OCI-LY3 (cell line): ENCODE measurements at regions not wholly inside any gene's neighbourhood (a gene's known extent, or its start where the extent isn't known, plus 50 kb on each side); places are given as distances from the start of the nearest gene placed in this dataset.

ENCODE experiments used
- H2AFZ ChIP-seq: fragments of 200-600, 300-600 bp; shearing (Covaris generic); 2 replicates; pipeline ENCODE4 v1.6.0; 2014; ENCODE audit warnings: antibody characterized with exemption, low read depth, low read length
- H3K27ac ChIP-seq: fragments of 200-600, 300-600 bp; sonication (generic); 2 replicates; pipeline ENCODE4 v1.5.1; 2014; ENCODE audit warnings: mild to moderate bottlenecking, low read length, moderate library complexity, mixed read lengths
- H3K27me3 ChIP-seq: fragments of 200-600, 300-600 bp; sonication (generic); 2 replicates; pipeline ENCODE4 v1.6.1; 2014; ENCODE audit warnings: low read depth, low read length, mixed read lengths
- H3K36me3 ChIP-seq: fragments of 200-600, 300-600 bp; sonication (generic); replicated peaks from 2 replicates; pipeline ENCODE3; 2014; ENCODE audit warnings: low read depth, low read length, mixed read lengths
- H3K4me1 ChIP-seq: fragments of 300-600, 200-600 bp; sonication (generic); 2 replicates; pipeline ENCODE4 v1.6.1; 2014; ENCODE audit warnings: low read length, mixed read lengths
- H3K4me2 ChIP-seq: fragments of 200-600, 300-600 bp; sonication (generic); 2 replicates; pipeline ENCODE4 v1.6.1; 2014; ENCODE audit warnings: low read length, mixed read lengths
- H3K4me3 ChIP-seq: fragments of 300-600, 200-600 bp; sonication (generic); 2 replicates; pipeline ENCODE4 v1.5.1; 2014; ENCODE audit warnings: antibody characterized with exemption, mild to moderate bottlenecking, low read length, moderate library complexity
- H3K79me2 ChIP-seq: fragments of 300-600, 200-600 bp; shearing (Covaris generic); 2 replicates; pipeline ENCODE4 v1.6.1; 2014; ENCODE audit warnings: mild to moderate bottlenecking, low read length, mixed read lengths
- H3K9ac ChIP-seq: fragments of 300-600, 200-600 bp; shearing (Covaris generic); 2 replicates; pipeline ENCODE4 v1.6.0; 2014; ENCODE audit warnings: mild to moderate bottlenecking, low read length, moderate library complexity
- H3K9me3 ChIP-seq: fragments of 200-600, 300-600 bp; shearing (Covaris generic); 2 replicates; pipeline ENCODE4 v1.6.1; 2014; ENCODE audit warnings: low read length, mixed read lengths; ENCODE audit not compliant: insufficient read depth
- H4K20me1 ChIP-seq: fragments of 200-600, 300-600 bp; sonication (generic); 2 replicates; pipeline ENCODE4 v1.6.1; 2016; ENCODE audit warnings: low read length, mixed read lengths; ENCODE audit not compliant: insufficient read depth
- EZH2phosphoT487 ChIP-seq: fragments of 200-600 bp; shearing (Covaris generic); IDR thresholded peaks from 2 replicates; pipeline ENCODE4 v1.6.1; 2018; ENCODE audit warnings: antibody characterized with exemption, mixed run types, low read depth
- TF ChIP-seq, protein P1 (sequence below): fragments of 200-600, 300-600 bp; sonication (generic); IDR thresholded peaks from 2 replicates; pipeline ENCODE4 v1.5.1; 2014; ENCODE audit warnings: antibody characterized with exemption, low read length, low read depth

DNA sequence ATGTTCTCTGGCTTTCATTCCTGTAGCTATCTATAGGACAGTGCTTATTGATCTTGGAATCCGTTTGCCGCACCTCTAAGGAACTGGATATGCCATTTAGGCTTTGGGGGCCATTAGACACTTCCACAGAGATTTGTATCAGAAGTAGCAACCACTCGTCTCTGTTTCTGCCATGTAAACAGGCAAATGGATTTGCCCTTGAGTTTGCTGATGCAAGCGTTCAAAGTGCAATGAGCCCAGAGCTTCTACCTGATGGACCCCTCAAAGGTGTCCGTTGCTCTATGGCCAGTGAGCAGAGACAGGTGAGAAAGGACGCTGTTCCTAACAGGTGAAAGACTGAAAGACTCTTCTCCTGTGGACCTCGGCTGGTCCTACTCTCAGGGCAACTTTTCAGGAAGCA is 302.9 kb downstream of the ZNF536 start:
- H3K9me3 ChIP-seq: no peaks in the 10 kb centered on the region
- no peak overlapping the region for H2AFZ ChIP-seq
- no peak overlapping the region for H3K9ac ChIP-seq
- TF ChIP-seq EZH2phosphoT487: no peak
- TF ChIP-seq, protein P1, sequence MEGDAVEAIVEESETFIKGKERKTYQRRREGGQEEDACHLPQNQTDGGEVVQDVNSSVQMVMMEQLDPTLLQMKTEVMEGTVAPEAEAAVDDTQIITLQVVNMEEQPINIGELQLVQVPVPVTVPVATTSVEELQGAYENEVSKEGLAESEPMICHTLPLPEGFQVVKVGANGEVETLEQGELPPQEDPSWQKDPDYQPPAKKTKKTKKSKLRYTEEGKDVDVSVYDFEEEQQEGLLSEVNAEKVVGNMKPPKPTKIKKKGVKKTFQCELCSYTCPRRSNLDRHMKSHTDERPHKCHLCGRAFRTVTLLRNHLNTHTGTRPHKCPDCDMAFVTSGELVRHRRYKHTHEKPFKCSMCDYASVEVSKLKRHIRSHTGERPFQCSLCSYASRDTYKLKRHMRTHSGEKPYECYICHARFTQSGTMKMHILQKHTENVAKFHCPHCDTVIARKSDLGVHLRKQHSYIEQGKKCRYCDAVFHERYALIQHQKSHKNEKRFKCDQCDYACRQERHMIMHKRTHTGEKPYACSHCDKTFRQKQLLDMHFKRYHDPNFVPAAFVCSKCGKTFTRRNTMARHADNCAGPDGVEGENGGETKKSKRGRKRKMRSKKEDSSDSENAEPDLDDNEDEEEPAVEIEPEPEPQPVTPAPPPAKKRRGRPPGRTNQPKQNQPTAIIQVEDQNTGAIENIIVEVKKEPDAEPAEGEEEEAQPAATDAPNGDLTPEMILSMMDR: no peak
- H3K79me2 ChIP-seq: no peaks in the 10 kb centered on the region
- H3K4me2 ChIP-seq: no peak overlapping the region
- no peak overlapping the region for H3K27ac ChIP-seq
- H3K27me3 ChIP-seq: peaks cover 38% of the 10 kb centered on the region
- H3K4me3 ChIP-seq: no peak overlapping the region
- no peaks in the 10 kb centered on the region for H3K4me1 ChIP-seq
- H3K36me3 ChIP-seq: no peaks in the 10 kb centered on the region
- H4K20me1 ChIP-seq: no peaks in the 10 kb centered on the region

- no peak overlapping the region for H3K9ac ChIP-seq
- H3K27ac ChIP-seq: no peak overlapping the region
- no peaks in the 10 kb centered on the region for H4K20me1 ChIP-seq
- H3K27me3 ChIP-seq: peaks cover 38% of the 10 kb centered on the region
- no peaks in the 10 kb centered on the region for H3K4me1 ChIP-seq
- H3K4me2 ChIP-seq: no peak overlapping the region
- H3K79me2 ChIP-seq: no peaks in the 10 kb centered on the region
- no peak overlapping the region for H2AFZ ChIP-seq
- no peak for TF ChIP-seq EZH2phosphoT487
- TF ChIP-seq, protein P1: no peak
- H3K9me3 ChIP-seq: no peaks in the 10 kb centered on the region
- no peaks in the 10 kb centered on the region for H3K36me3 ChIP-seq
- no peak overlapping the region for H3K4me3 ChIP-seq
These were observed 302.5 kb downstream of the ZNF536 start for GRCh38 chr19:30674656-30675055.

GRCh38 chr19:30673336-30673735 is 301.2 kb downstream of the ZNF536 start:
- Histone ChIP-seq H3K9me3 (no peaks in the 10 kb centered on the region), H3K4me2 (no peak overlapping the region), H3K9ac (no peak overlapping the region), H3K27me3 (peaks cover 38% of the 10 kb centered on the region), H4K20me1 (no peaks in the 10 kb centered on the region), H2AFZ (no peak overlapping the region), H3K4me3 (no peak overlapping the region), H3K36me3 (no peaks in the 10 kb centered on the region), H3K4me1 (no peaks in the 10 kb centered on the region), H3K79me2 (no peaks in the 10 kb centered on the region), H3K27ac (no peak overlapping the region)
- TF ChIP-seq, protein P1: no peak
- no peak for TF ChIP-seq EZH2phosphoT487

- H3K4me2 ChIP-seq: no peak overlapping the region
- no peaks in the 10 kb centered on the region for H3K9me3 ChIP-seq
- peaks cover 38% of the 10 kb centered on the region for H3K27me3 ChIP-seq
- no peak overlapping the region for H3K9ac ChIP-seq
- no peak overlapping the region for H2AFZ ChIP-seq
- no peaks in the 10 kb centered on the region for H3K4me1 ChIP-seq
- no peaks in the 10 kb centered on the region for H3K79me2 ChIP-seq
- no peak overlapping the region for H3K4me3 ChIP-seq
- H3K27ac ChIP-seq: no peak overlapping the region
- H4K20me1 ChIP-seq: no peaks in the 10 kb centered on the region
- H3K36me3 ChIP-seq: no peaks in the 10 kb centered on the region
- no peak for TF ChIP-seq EZH2phosphoT487
- TF ChIP-seq, protein P1: no peak
These were observed 300.7 kb downstream of the ZNF536 start for GRCh38 chr19:30672926-30673325.
